Right atrium auricular region (tissue), 2 donors: ENCODE measurements at regions not wholly inside any gene's neighbourhood (a gene's known extent, or its start where the extent isn't known, plus 50 kb on each side); places are given as distances from the start of the nearest gene placed in this dataset.

Experiments
- DNase-seq: peaks from one replicate; pipeline ENCODE4 v3.0.0-alpha.2; 2019; ENCODE audit warnings: low spot score
- H3K27ac ChIP-seq, 2 donors: fragments of 200-600 bp; sonication (generic); 1 replicate in 1 of 2; 2 replicates in 1 of 2; pipeline ENCODE4 v1.5.1; 2016 to 2019
- H3K27me3 ChIP-seq, 2 donors: fragments of 200-600 bp; sonication (generic); one replicate each; pipeline versions ENCODE4 v1.5.1 to v1.6.0; 2017 to 2019
- H3K36me3 ChIP-seq: fragments of 200-600 bp; sonication (generic); one replicate; pipeline ENCODE4 v1.5.1; 2016
- H3K4me1 ChIP-seq, 2 donors: fragments of 200-600 bp; sonication (generic); one replicate each; pipeline versions ENCODE4 v1.5.1 to v1.6.0; 2017 to 2019
- H3K4me3 ChIP-seq, 2 donors: fragments of 200-600 bp; sonication (generic); 1 replicate in 1 of 2; 2 replicates in 1 of 2; pipeline ENCODE4 v1.5.1; 2017 to 2019; ENCODE audit warnings: mild to moderate bottlenecking in 1 of 2, moderate library complexity in 1 of 2
- H3K9me3 ChIP-seq, 2 donors: fragments of 200-600 bp; sonication (generic); one replicate each; pipeline ENCODE4 v1.5.1; 2019
- CTCF ChIP-seq, 2 donors: fragments of 200-600 bp; sonication (generic); IDR thresholded peaks; one replicate each; pipeline ENCODE4 v1.5.1; 2019; ENCODE audit warnings: antibody characterized with exemption in 2 of 2

- Histone ChIP-seq H3K4me1 (no peaks in the 10 kb centered on the region), H3K27ac (no peak overlapping the region), H3K27me3 (no peaks in the 10 kb centered on the region), H3K4me3 (no peak overlapping the region), H3K36me3 (no peaks in the 10 kb centered on the region), H3K9me3 (peaks cover 0 to 23% of the 10 kb centered on the region in 2 donors)
- TF ChIP-seq CTCF (IDR thresholded peaks at IDR 0.05) = no peak
- DNase-seq = no peak
Measured at GRCh38 chr11:129536338-129536737, 160.7 kb downstream of the BARX2 start.

- H3K36me3 ChIP-seq = no peaks in the 10 kb centered on the region
- no peaks in the 10 kb centered on the region for H3K4me1 ChIP-seq
- no peaks in the 10 kb centered on the region for H3K27me3 ChIP-seq
- H3K9me3 ChIP-seq = peaks cover 0 to 23% of the 10 kb centered on the region in 2 donors
- no peak overlapping the region for H3K4me3 ChIP-seq
- H3K27ac ChIP-seq = no peak overlapping the region
- TF ChIP-seq CTCF (IDR thresholded peaks at IDR 0.05) = no peak
- DNase-seq = no peak
Measured at GRCh38 chr11:129538323-129538722, 162.7 kb downstream of the BARX2 start.

- TF ChIP-seq CTCF (IDR thresholded peaks at IDR 0.05) = no peak
- no peaks in the 10 kb centered on the region for H3K27me3 ChIP-seq
Measured at GRCh38 chr11:129543515-129544290, 168.1 kb downstream of the BARX2 start.

GRCh38 chr11:129544691-129545090 lies 169.0 kb downstream of the BARX2 start:
- no peak for DNase-seq
- H3K9me3 ChIP-seq = no peaks in the 10 kb centered on the region

More at GRCh38 chr11:129543515-129544290, 168.1 kb downstream of the BARX2 start:
- no peak overlapping the region for H3K4me3 ChIP-seq
- no peaks in the 10 kb centered on the region for H3K9me3 ChIP-seq
- DNase-seq = no peak
- no peaks in the 10 kb centered on the region for H3K4me1 ChIP-seq
- H3K27ac ChIP-seq = no peak overlapping the region
- no peaks in the 10 kb centered on the region for H3K36me3 ChIP-seq

GRCh38 chr11:129546266-129546665 lies 170.6 kb downstream of the BARX2 start:
- no peak for TF ChIP-seq CTCF (IDR thresholded peaks at IDR 0.05)
- no peak for DNase-seq
- H3K9me3 ChIP-seq = no peaks in the 10 kb centered on the region

More at GRCh38 chr11:129544691-129545090, 169.0 kb downstream of the BARX2 start:
- no peak overlapping the region for H3K4me3 ChIP-seq
- H3K36me3 ChIP-seq = no peaks in the 10 kb centered on the region
- no peaks in the 10 kb centered on the region for H3K27me3 ChIP-seq
- H3K27ac ChIP-seq = no peak overlapping the region
- no peaks in the 10 kb centered on the region for H3K4me1 ChIP-seq
- no peak for TF ChIP-seq CTCF (IDR thresholded peaks at IDR 0.05)

GRCh38 chr11:129557421-129557820 lies 181.8 kb downstream of the BARX2 start:
- Histone ChIP-seq H3K27ac (no peak overlapping the region), H3K9me3 (peaks cover 0 to 10% of the 10 kb centered on the region in 2 donors), H3K36me3 (no peaks in the 10 kb centered on the region), H3K4me1 (no peaks in the 10 kb centered on the region), H3K27me3 (no peaks in the 10 kb centered on the region), H3K4me3 (no peak overlapping the region)
- TF ChIP-seq CTCF (IDR thresholded peaks at IDR 0.05) = no peak
- no peak for DNase-seq

More at GRCh38 chr11:129546266-129546665, 170.6 kb downstream of the BARX2 start:
- no peaks in the 10 kb centered on the region for H3K36me3 ChIP-seq
- H3K4me3 ChIP-seq = no peak overlapping the region
- H3K27me3 ChIP-seq = no peaks in the 10 kb centered on the region
- no peaks in the 10 kb centered on the region for H3K4me1 ChIP-seq
- no peak overlapping the region for H3K27ac ChIP-seq
